Astrocyte (in vitro differentiated cells and primary cell): ENCODE measurements at regions not wholly inside any gene's neighbourhood (a gene's known extent, or its start where the extent isn't known, plus 50 kb on each side); places are given as distances from the start of the nearest gene placed in this dataset.

ENCODE experiments used
- DNase-seq: peaks from one replicate; pipeline ENCODE4 v3.0.0-alpha.2; 2010; ENCODE audit warnings: low read depth
- FAIRE-seq: peaks from 2 replicates; lab custom pipeline; 2011; peaks lifted over from hg19 to GRCh38; lab: Jason Lieb, UNC
- H2AFZ ChIP-seq: 2 replicates; pipeline ENCODE4 v1.6.0; 2012; ENCODE audit warnings: low read depth, low read length, inconsistent platforms
- H3K27ac ChIP-seq: 2 replicates; pipeline ENCODE4 v1.5.1; 2011; ENCODE audit warnings: low read depth, low read length, inconsistent platforms
- H3K27me3 ChIP-seq: 2 replicates; pipeline ENCODE4 v1.6.0; 2011; ENCODE audit warnings: low read length, inconsistent platforms; ENCODE audit not compliant: insufficient read depth
- H3K36me3 ChIP-seq: 2 replicates; pipeline ENCODE4 v1.5.1; 2011; ENCODE audit warnings: low read length, inconsistent platforms; ENCODE audit not compliant: insufficient read depth
- H3K4me1 ChIP-seq: 2 replicates; pipeline ENCODE4 v1.5.1; 2011; ENCODE audit warnings: low read length, inconsistent platforms; ENCODE audit not compliant: insufficient read depth
- H3K4me2 ChIP-seq: 2 replicates; pipeline ENCODE4 v1.6.0; 2012; ENCODE audit warnings: low read length, inconsistent platforms
- H3K4me3 ChIP-seq: 2 replicates; pipeline ENCODE4 v1.5.1; 2011; ENCODE audit warnings: low read depth, mild to moderate bottlenecking, low read length, inconsistent platforms; ENCODE audit not compliant: insufficient read depth
- H3K79me2 ChIP-seq: 2 replicates; pipeline ENCODE4 v1.6.0; 2012; ENCODE audit warnings: mild to moderate bottlenecking, low read length, inconsistent platforms; ENCODE audit not compliant: insufficient read depth
- H3K9ac ChIP-seq: 2 replicates; pipeline ENCODE4 v1.6.0; 2012; ENCODE audit warnings: mild to moderate bottlenecking, low read length, inconsistent platforms
- H3K9me3 ChIP-seq: 2 replicates; pipeline ENCODE4 v1.5.1; 2012; ENCODE audit warnings: low read depth, mild to moderate bottlenecking, low read length, inconsistent platforms; ENCODE audit not compliant: insufficient read depth
- H4K20me1 ChIP-seq: 2 replicates; pipeline ENCODE4 v1.6.0; 2012; ENCODE audit warnings: low read length, inconsistent platforms; ENCODE audit not compliant: insufficient read depth
- H3K27ac Mint-ChIP-seq: one replicate; pipeline ENCODE4 v1.8.0; 2021; ENCODE audit warnings: mild to moderate bottlenecking, mixed read lengths; ENCODE audit not compliant: unreplicated experiment
- H3K27me3 Mint-ChIP-seq: one replicate; pipeline ENCODE4 v1.8.0; 2021; ENCODE audit warnings: low read depth, mixed read lengths; ENCODE audit not compliant: unreplicated experiment
- H3K36me3 Mint-ChIP-seq: one replicate; pipeline ENCODE4 v1.8.0; 2021; ENCODE audit warnings: low read depth, mixed read lengths; ENCODE audit not compliant: unreplicated experiment
- H3K4me1 Mint-ChIP-seq: one replicate; pipeline ENCODE4 v1.8.0; 2021; ENCODE audit warnings: low read depth, mixed read lengths; ENCODE audit not compliant: unreplicated experiment
- H3K4me3 Mint-ChIP-seq: one replicate; pipeline ENCODE4 v1.8.0; 2021; ENCODE audit warnings: mild to moderate bottlenecking, moderate library complexity, mixed read lengths; ENCODE audit not compliant: unreplicated experiment
- H3K9me3 Mint-ChIP-seq: one replicate; pipeline ENCODE4 v1.8.0; 2021; ENCODE audit warnings: mild to moderate bottlenecking, mixed read lengths; ENCODE audit not compliant: unreplicated experiment
- CTCF ChIP-seq: IDR thresholded peaks from 2 replicates; pipeline ENCODE4 v1.5.1; 2011; ENCODE audit warnings: low read depth, mild to moderate bottlenecking, inconsistent platforms, low read length, moderate library complexity; ENCODE audit not compliant: insufficient read depth
- EZH2 ChIP-seq: IDR thresholded peaks from 2 replicates; pipeline ENCODE4 v1.6.1; 2012; ENCODE audit warnings: mild to moderate bottlenecking, low read length, inconsistent platforms; ENCODE audit not compliant: insufficient read depth

DNA sequence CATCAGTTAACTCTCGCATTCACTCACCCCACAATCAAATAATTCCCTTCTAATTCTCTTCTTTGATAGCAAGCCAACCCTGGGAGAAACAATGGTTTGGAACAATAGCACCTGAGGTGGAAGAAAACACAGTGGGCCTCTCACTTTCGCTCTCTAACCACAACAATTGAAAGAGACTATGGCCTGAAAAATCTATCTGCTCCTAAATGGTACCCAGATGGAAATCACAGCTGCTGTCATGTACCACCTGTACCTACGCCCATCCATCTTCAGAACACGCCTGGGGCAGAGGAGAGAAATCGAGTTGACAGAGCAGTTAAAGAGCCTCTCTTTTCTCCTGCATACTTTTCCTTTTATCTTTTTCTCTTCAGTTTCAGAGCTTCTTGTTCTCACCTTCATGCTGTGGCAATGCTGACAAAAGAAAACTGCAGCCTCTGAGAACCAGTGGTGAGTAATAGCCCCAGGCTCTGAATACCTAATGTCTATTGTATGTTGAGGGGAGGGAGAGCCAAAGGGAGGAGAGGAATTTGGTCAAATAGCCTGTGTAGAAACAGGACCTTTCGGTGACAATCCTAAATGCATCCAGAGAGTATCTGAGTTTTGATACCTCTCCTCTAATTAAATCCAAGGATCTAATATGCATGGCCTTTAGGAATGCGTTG, 57.7 kb downstream of the ZC3H11B start:
- Histone ChIP-seq H3K79me2 (no peaks in the 10 kb centered on the region), H3K4me3 (no peak overlapping the region), H3K4me2 (peak overlapping the region; percentile 56), H2AFZ (peak overlapping the region; percentile 26), H3K9me3 (no peaks in the 10 kb centered on the region), H3K27me3 (no peaks in the 10 kb centered on the region), H3K36me3 (no peaks in the 10 kb centered on the region), H3K4me1 (peaks cover 8% of the 10 kb centered on the region), H3K27ac (peak overlapping the region; percentile 78), H3K9ac (peak overlapping the region; percentile 67), H4K20me1 (no peaks in the 10 kb centered on the region)
- DNase-seq (peak; percentile 88), FAIRE-seq (no peak)
- TF ChIP-seq EZH2, result no peak
- no peak for TF ChIP-seq CTCF
- peaks cover 13% of the 10 kb centered on the region for H3K4me1 Mint-ChIP-seq
- H3K27me3 Mint-ChIP-seq, result no peaks in the 10 kb centered on the region
- no peaks in the 10 kb centered on the region for H3K36me3 Mint-ChIP-seq
- H3K4me3 Mint-ChIP-seq, result no peak overlapping the region
- no peaks in the 10 kb centered on the region for H3K9me3 Mint-ChIP-seq
- peak overlapping the region; percentile 53 for H3K27ac Mint-ChIP-seq

DNA sequence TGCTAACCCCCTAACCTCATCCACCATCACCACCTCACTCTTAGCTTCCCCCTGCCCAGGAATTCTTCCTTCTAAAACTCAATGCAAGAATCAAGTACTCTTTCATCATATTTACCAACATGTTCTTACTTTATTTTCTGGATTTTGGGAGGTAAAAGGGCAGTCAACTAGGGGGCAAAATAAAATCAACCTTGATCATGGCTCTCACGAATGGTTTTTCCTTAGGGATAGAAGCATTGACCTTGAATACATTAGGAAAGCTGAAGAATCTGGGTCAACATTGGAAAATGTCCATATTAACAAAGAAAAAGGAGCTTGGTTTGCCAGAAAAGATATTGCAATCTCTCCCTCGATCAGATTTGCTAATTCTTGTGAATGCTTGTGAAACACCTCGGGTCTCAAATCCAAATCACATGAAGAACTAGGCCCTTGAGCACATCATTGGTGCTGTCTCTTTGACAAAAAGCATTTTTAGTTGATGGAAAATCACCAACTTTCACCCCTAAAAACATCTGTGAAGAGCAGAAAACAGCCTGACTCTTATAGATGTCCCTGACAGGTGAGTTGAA, 58.9 kb downstream of the ZC3H11B start:
- Histone ChIP-seq H3K9ac (no peak overlapping the region), H4K20me1 (no peaks in the 10 kb centered on the region), H3K4me3 (no peak overlapping the region), H3K4me1 (peaks cover 8% of the 10 kb centered on the region), H2AFZ (no peak overlapping the region), H3K79me2 (no peaks in the 10 kb centered on the region), H3K27me3 (no peaks in the 10 kb centered on the region), H3K36me3 (no peaks in the 10 kb centered on the region), H3K4me2 (no peak overlapping the region), H3K27ac (no peak overlapping the region), H3K9me3 (no peaks in the 10 kb centered on the region)
- no peak overlapping the region for H3K27ac Mint-ChIP-seq
- H3K4me1 Mint-ChIP-seq, result peaks cover 11% of the 10 kb centered on the region
- no peak overlapping the region for H3K4me3 Mint-ChIP-seq
- TF ChIP-seq EZH2 (no peak), CTCF (no peak)
- no peak for DNase-seq
- no peaks in the 10 kb centered on the region for H3K36me3 Mint-ChIP-seq
- FAIRE-seq, result no peak
- no peaks in the 10 kb centered on the region for H3K9me3 Mint-ChIP-seq
- H3K27me3 Mint-ChIP-seq, result no peaks in the 10 kb centered on the region

DNA sequence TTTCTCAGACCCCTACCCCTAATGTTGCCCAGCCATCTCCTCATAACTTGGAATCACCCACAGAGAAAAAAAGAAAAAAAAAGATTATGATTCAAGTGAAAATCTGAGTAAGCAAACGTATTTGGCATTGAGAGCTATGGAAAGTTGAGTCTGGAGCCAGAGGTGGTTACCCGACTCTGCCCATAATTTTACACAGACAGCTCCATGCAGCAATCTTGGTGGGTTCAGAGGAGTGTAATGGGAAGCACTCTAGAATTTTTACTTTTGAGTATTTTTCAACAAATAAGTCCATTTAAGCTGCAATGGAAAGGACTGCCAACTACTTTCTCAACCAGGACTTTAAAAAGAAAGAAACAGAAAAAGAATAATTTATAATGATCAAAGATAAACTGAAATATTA, 62.7 kb downstream of the ZC3H11B start:
- H4K20me1 ChIP-seq, result no peaks in the 10 kb centered on the region

More for the DNA sequence above, 62.7 kb downstream of the ZC3H11B start:
- Histone ChIP-seq H3K27me3 (no peaks in the 10 kb centered on the region), H3K9ac (no peak overlapping the region), H3K9me3 (no peaks in the 10 kb centered on the region), H3K36me3 (no peaks in the 10 kb centered on the region), H3K79me2 (no peaks in the 10 kb centered on the region), H2AFZ (no peak overlapping the region), H3K27ac (no peak overlapping the region), H3K4me3 (no peak overlapping the region), H3K4me2 (no peak overlapping the region), H3K4me1 (no peaks in the 10 kb centered on the region)
- Mint-ChIP-seq H3K9me3 (no peaks in the 10 kb centered on the region), H3K27me3 (no peaks in the 10 kb centered on the region), H3K27ac (no peak overlapping the region), H3K36me3 (no peaks in the 10 kb centered on the region), H3K4me1 (peaks cover 4% of the 10 kb centered on the region), H3K4me3 (no peak overlapping the region)
- FAIRE-seq (no peak), DNase-seq (no peak)
- TF ChIP-seq EZH2 (no peak), CTCF (no peak)
